DMS53 (cell line): ENCODE measurements at regions not wholly inside any gene's neighbourhood (a gene's known extent, or its start where the extent isn't known, plus 50 kb on each side); places are given as distances from the start of the nearest gene placed in this dataset.
A peak's percentile ranks its signal among the peaks of the same experiment; 100 is the strongest.

ENCODE experiments used
- DNase-seq: peaks from one replicate; lab custom pipeline; 2025; lab: John Stamatoyannopoulos, UW

DNA sequence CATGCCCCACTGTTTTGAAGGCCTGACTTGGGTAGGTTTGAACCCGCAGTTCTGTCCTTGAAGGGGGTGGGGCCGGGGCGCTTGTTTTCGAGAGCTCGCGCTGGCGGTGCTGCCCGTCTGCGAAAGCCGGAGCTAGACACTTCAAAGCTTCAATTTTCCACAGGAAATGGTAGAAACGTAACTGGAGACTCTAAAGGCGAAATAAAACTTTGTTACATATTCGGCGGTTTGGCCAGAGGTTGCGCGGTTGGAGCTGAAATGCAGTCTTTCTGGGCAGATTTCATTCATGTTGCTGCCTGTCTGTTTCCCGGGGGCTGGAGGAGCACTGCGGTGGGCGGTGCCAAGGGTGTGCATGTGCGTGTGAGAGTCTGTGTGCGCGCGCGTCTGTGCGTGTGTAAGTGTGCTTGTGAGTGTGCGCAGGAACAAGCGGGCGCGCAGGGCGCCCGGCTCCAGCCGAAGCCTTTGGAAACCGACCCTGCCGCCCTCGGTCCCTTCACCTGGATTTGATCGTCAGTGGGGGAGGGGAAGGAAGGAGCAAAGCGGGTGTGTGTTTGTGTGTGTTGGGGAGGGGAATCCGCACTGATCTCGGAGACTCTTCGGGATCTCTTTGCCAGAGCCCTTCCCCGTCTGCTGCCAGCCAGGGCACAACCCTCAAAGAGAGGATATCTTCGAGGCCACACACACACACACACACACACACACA, 227.7 kb upstream of the CRY1 start:
- DNase-seq, result peak; percentile 63

DNA sequence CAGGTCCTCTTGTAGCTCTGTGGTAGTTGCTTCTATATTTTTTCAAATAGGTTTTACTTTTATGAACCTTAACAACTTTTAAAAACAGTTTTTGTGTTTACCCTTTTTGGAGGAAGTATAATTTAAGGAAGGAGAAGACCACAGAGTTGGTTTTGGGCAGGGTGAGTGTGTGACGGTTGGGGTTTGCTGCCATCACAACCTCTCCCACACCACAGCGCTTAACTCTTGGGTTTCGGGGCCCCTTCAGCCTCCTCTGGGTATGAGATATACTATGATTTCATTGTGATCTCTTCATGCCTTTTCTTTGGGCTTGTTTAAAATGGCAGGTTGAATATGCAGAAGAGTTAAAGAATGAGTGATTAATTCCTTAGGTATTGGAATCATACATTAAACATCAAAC, 228.7 kb upstream of the CRY1 start:
- DNase-seq, result no peak

DNA sequence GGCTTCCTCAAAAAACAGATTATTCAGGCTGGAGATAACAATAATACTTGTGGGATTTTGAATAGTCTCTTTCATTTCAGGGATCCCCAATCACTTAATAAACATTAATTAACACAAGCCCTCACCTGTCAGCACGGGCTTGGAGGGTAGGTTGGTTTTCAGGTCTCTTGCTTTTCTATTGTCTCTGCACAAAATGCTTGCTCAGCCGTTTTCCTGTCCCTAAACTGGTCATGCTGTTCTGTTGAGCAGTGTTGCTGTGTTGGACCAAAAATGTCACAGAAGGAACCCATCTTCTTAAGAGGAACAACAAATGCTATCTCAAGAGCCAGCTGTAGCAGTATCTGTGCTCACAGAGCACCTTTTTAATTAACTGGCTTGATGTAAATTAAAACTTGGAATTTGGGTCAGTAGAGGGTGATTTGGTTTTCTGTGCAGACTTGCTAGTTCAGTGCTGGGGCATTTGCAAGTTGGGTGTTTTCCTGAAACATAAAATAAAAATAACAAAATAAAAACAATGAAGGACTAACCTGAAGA, 231.8 kb upstream of the CRY1 start:
- DNase-seq, result no peak

DNA sequence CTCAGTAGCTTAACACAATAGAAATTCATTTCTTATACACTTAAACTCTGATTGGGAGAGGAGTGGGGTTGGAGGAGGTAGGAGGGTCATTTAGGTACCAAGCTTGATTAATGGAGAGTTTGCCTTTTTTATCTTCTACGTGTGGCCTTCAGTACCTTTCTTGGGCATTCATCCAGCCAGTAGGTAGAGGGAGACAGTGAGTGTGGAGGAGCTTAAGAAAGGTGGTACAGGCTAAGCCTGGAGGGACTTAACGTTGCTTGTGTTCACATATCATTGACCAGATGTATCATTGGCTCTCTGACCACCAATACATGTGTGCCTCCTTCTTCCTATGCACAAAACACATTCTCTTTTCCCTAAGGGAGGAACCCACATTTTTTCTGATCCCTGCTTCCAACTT, 232.9 kb upstream of the CRY1 start:
- DNase-seq, result no peak

DNA sequence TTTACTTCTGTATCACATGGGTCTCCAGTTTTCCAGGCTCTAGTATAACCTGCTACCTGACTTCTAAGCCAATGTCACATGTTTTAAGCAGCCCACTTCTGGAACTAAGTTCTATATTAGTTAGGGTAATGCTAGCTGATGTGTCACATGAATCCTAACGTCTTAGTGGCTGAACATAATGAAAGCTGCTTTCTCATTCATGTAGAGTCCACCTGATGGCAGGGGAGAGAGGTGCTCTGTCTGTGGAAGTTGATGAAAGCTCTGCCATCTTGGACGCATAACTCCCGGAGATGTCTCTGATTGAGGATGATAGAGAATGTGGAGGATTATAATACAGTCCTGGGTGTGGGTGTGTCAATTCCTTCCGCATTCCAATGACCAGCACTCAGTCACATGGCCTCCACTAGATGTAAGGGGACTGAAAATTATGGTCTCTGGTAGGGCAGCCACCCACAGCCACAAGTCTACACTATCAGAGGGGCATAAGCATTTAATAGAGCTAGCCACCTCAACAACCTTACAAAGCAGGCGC, 234.4 kb upstream of the CRY1 start:
- no peak for DNase-seq

DNA sequence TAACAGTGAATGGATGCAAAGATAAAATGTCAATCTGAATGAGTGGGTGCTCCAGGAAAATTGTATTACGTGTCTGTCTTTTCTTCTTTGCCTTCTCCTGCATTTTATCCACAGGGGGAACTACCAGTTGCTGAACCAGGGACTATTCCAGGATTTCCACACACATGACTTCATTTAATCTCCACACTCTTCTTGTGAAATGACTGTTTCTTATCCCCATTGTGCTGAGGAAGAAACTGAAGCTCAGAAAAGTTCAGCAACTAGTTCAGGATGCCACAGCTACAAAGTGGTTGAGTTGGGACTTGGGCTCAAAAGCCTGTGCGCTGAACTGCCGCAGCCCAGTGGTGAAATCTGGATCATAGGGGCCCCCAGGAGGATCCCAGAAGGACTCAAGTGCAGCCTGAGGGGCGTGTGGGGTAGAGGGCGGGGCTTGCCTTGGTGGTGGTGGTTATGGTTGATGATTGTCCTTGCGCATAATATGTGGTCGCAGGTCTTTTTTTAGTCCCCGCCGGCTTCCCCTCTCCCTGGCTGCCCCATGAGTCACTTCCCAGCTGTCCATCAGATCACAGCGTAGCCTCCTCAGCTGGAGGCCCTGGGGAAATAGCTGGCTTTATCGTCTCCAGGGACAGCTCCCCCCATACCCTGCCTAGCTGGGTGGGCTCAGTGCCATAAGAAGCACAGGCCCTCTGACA, 235.2 kb upstream of the CRY1 start:
- DNase-seq, result no peak

DNA sequence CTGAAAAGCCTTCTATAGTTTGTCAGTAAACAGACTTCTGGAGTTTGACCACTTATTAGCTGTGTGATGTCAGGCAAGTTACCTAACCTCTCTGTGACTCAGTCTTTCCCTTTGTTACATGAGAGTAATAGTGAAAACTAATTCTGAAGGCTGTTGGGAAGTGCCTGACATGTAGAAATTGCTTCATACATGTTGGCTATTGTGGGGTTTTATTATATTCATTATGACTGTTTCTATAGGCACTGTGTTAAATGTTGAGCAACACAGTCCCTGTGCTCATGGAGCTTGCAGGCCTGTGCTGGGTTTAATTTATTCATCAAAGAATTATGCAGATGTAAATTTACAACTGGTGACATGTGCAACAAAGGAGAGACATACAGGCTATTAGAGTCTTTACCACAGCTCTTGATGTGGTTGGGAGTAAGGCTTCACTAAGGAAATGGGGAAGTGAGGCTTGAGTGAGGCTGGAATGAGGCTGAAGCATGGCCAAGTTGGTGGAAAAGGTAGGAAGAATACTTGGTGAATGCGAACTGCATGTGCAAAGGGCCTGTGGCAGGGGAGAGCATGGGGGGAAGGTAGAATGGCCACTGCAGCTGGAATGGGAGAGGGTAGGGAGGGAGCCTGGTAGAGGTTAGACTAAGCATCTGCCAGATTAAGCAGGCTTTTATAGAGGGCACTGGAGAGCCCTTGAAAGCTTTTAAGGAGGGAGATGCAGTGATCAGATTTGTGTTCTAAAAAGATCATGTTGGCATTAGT, 236.4 kb upstream of the CRY1 start:
- no peak for DNase-seq

DNA sequence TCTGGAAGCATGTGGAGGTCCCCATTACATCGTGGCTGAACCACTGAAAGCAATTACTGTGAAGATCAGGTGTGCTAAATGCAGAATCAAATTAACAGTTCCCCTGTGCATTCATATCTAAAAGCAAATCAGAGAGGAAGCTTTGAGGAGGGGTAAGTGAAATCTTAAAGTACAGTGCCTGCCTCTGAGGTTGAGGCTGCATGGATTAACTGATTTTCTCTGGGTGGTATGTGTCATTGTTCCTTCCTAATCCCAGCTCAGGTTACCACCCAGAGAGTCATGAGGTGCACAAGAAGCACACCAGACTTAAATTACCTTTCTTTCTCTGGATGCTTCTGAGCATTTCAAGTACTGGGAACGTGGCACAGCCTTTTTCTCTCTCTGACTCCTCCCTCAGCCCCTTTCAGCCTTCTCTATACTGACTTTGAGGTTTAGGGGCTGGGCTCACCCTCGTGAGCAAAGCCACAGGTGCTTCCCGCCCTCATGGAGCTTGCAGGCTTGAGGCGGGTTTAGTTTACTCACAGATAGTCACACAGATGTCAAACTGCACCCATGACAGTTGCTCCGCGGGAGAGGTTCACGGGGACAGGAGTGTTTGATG, 237.6 kb upstream of the CRY1 start:
- no peak for DNase-seq

DNA sequence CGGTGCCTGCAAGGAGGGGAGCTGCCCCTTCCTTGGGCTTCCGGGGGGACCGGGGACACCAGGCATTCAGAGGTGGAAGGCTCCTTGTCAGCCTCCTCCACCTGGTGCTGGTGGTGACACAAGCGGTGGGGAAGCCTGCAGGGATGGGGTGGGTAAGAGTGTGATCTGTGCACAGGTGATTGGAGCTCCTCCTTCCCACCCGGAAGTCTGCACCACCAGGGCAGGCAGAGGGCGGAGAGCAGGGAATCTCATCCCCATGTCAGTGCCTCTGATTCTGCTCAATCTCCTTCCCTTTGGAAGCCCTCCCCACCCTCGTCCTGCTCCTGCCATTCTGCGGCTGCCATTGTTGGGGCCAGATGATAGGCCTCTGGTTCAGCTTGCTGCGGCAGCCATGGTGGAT, 238.1 kb upstream of the CRY1 start:
- peak; percentile 41 for DNase-seq

DNA sequence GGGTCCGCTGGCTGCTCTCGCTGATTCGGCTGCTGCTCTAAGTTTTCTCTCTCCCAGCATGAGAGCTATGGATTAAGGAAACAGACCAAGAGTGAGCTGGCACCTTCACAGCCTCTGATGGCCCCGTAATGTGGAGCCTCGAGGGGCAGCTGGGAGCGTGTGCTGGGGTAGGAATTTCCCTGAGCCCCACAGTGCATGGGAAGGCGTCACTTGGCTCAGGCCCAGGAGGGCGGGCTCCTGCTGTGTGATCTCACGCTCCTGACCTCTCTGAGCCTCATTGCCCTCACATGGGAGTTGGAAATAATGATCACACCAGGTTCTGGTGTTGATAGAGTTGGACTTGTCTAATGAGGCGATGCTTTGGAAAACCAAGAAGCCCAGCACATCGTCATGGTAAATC, 238.6 kb upstream of the CRY1 start:
- DNase-seq, result no peak

DNA sequence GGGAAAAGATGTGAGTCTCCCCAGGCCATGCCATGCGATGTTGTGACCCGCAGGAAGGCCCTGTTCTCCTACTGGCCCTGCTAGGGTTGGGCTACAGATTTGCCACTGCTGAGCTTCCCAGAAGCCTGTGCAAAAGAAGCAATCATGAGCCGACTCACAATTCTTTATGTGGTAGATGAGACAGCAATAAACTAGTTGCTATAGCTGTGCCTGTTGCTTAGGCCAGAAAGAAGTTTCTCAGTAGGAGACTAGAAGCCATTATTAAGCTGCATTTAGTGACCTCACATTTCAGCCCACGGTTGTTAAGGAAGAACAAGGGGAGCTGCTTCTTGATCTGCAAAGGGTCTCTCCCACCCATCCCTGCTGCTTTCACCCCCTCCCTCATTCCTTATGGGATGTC, 239.4 kb upstream of the CRY1 start:
- no peak for DNase-seq

DNA sequence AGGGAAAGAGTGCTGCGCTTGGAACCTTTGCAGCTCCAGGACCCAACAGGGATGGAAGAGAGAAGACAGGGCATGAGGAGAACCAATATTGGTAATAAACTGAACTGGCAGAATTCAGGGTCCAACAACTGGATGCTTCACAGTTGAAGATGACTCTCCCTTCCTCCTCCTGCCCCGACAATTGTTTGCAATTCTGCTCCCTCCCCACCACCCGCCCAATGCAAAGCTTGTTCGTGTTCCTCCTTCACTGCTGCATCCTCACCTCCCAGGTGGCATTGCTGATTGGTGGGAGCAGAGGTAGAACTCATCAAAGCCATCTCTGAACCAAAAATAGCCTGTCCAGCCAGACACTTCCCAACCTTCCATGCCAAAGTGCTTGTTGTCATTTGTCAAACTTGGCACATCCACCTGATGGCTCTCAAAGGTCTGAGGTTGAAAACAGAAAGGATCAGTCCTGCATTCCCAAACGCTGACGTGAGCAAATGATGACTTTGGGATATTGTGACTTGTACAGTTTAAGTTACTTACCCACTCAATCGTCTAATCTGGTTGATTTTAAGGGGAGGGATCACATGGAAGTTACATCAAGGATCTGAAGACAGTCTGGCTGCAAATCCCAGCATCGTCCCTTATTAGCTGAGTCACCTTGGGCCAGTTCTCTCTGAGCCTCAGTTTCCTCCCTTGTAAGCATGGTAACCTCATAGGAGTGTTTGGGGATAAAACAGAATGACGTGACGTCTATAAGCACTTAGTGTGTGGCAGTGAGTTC, 242.6 kb upstream of the CRY1 start:
- DNase-seq, result no peak

DNA sequence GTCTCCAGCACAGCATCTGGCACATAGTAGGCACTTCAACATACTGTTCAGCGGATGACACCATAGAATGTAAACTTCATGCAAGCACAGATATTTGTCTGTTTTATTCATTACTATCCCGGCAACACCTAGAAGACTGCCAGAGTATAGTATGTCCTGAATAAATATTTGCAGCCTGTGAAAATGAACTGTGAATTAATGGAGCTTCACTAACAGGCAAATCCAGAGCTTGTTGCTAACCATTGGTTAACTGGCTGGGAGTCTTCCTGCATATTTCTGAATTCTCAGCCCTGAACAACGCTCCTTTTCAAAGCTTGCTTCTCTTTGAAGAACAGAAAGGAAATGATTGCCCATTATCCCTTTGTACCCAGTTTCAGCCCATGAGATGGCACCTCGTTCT, 243.3 kb upstream of the CRY1 start:
- DNase-seq, result no peak

DNA sequence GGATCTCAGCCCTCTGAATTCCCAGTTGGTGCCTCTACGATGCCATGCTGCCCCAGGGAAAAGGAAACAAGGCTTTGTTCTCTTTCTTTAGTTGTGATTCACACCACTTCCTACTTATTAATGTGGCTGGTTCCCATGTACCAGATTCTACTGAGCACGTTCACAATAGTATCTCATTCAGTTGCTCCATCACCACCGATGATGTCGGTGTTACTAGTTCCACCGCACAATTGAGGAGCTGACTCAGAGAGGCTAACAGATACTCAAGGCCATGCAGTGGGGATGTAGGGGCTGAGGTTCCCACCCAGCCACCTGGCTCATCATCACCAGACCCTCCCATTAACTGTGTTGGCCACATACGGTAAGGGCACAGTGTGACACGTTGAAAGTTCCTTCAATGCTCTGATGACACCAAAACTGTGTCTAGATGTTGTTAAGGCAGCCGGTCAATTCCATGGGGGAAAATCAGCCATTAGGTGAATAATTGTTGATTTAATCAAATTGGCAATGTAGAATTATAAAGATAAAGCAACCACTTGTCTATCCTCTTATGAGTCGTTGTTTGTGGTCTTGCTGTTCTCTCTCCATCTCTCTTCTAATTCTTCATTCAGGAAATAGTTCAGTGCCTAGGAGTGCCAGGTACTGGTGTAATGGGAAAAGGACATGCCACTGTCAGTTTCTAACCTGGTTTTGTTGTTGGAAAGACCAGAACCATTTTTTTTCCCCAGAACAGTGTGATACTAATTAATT, 244.2 kb upstream of the CRY1 start:
- DNase-seq, result no peak

DNA sequence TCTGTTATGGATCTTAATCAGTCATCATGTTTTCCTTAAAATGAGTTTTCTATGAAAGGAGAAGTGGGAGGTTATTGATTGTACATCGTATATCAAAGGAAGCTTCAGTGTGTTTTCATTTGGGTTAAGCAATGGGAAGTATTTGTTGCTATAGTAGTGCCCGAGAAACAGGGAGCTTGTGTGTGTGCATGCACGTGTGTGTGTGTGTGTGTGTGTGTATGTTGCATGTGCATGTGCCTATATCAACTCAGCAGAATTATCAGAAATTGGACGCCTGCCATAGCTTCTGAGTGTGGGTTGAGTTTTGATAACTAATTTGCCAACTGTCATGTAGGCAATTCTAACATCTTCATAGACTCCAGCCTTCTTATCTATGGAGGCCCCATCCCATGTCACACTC, 246.1 kb upstream of the CRY1 start:
- no peak for DNase-seq

DNA sequence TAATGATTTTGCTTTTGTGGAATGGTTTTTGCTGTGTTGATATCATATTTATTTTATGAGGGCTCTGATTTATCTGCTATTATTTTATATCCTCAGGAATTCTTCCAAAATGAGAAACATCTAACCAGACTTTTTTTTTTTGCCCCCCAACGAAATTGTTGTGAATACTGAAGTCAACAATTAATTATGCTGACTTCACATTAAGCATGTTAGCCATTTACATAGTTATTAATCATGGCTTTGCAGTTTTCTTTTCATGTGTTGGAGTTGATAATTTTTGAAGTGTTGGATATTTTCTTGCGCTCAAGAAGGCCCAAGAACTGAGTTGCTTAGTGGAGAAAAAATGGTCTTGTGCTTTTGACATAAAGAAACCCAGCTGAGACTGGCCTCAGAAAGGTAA, 246.6 kb upstream of the CRY1 start:
- DNase-seq, result no peak

DNA sequence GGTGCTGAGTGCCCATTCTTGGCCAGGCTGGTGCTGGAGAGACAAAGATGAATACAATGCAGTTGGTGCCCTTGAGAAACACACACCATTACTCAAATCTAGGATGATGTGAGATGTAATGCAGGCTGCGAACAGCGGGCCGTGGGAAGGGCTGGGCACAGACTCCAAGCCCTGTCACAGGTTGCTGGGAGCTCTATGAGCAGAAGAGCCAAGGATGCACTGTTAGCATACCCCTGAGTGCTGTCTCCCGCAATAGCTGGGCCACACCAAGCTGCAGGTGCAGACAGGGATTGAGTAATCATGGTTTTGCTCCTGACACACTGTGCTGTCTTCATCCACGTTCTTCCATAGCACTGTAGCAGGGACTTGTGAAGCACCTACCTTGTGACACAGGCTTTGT, 247.5 kb upstream of the CRY1 start:
- DNase-seq, result no peak

DNA sequence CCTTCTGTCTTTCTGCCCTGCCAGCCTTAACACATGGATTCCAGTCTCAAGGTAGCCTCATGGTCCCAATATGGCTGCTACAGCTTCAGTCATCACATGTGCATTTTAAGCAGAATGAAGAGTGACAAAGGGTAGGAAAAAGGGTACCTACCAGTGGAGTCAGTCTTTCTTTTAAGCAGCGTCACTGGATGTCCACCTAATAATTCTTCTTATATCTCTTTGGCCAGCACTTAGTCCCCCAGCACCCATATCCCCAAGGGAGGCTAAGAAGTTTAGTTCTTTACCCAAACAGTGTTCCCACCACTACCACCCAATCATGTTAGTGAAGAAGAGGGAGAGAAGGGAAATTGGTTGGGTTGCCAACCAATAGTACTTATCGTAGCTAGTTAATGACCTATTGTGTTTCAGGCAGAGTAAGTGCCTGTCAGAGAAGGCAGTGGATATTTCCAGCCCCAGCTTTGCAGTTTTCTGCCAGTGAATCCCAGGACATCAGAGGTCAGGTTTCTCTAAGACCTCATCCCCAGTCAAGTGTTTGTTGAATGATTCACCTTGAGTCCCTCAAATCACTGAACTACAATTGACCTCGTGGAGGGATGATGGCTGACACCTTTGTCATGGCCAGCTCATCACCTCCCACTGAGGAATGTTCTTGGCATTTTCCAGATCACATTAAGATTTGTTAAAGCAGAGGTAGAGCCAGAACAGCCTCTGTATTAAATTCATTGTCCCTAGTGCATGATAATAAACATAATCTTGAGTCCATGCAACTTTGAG, 250.9 kb upstream of the CRY1 start:
- DNase-seq, result peak; percentile 78

DNA sequence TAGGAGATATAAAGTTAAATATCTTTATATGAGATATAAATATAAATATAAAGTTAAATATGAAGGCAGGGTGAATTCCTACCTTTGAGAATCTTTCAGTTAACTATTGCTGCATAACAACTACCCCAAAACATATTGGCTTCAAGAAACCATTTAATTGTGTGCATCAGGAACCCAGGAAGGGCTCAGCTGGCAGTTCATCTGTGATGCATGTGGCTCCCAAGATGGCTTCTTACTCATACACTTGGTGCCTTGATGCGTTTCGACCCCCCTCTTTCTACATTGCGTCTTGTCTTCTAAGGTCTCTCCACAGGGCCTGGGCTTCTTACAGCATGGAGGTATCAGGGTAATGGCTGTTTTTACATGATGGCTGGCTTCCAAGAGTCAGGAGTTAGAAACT, 253.9 kb upstream of the CRY1 start:
- DNase-seq, result no peak
